ENCODE measurements at regions not wholly inside any gene's neighbourhood (a gene's known extent, or its start where the extent isn't known, plus 50 kb on each side); places are given as distances from the start of the nearest gene placed in this dataset.

GRCh38 chr2:18046017-18046416 is 167.6 kb downstream of the KCNS3 start:
- no peak for TF ChIP-seq CTCF (IDR thresholded peaks at IDR 0.05)
- no peak for TF ChIP-seq POLR2A (IDR thresholded peaks at IDR 0.05)
